ENCODE measurements at regions not wholly inside any gene's neighbourhood (a gene's known extent, or its start where the extent isn't known, plus 50 kb on each side); places are given as distances from the start of the nearest gene placed in this dataset.
"Not testable (repeated sequence)": the region's sequence is repeated elsewhere in the genome, so short reads cannot be mapped to it uniquely, and the experiment has no call there.

DNA sequence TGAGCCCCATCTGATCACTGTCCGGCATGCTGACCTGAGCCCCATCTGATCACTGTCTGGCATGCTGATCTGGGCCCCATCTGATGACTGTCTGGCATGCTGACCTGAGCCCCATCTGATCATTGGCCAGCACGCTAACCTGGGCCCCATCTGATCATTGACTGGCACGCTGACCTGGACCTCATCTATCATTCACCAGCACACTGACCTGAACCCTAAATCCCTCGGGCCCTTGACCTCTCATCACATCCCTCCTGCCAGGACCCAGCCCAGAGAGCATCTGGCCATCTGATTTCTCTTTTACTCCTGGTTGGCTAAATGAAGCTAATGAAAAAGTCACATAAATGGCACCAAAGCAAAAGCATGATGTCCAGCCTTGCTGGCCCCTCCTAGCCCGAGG, 207.1 kb downstream of the NDUFA10 start:
- no peak for DNase-seq

DNA sequence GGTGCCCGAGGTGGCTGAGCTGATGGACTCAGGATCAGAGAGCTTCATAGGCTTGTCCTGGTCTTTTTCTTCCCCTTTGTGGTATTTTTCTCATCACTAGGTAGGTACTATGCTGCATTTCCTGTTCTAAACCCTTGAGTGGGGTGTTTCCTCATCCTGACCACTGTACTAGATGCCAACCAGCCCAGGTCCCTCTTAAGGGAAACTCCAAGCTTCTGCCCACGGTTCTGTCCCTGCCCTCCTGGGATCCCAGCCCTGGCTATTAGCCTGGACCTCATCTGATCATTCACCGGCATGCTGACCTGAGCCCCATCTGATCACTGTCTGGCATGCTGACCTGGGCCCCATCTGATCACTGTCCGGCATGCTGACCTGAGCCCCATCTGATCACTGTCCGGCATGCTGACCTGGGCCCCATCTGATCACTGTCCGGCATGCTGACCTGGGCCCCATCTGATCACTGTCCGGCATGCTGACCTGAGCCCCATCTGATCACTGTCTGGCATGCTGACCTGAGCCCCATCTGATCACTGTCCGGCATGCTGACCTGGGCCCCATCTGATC, 207.6 kb downstream of the NDUFA10 start:
- DNase-seq = not testable (repeated sequence)

DNA sequence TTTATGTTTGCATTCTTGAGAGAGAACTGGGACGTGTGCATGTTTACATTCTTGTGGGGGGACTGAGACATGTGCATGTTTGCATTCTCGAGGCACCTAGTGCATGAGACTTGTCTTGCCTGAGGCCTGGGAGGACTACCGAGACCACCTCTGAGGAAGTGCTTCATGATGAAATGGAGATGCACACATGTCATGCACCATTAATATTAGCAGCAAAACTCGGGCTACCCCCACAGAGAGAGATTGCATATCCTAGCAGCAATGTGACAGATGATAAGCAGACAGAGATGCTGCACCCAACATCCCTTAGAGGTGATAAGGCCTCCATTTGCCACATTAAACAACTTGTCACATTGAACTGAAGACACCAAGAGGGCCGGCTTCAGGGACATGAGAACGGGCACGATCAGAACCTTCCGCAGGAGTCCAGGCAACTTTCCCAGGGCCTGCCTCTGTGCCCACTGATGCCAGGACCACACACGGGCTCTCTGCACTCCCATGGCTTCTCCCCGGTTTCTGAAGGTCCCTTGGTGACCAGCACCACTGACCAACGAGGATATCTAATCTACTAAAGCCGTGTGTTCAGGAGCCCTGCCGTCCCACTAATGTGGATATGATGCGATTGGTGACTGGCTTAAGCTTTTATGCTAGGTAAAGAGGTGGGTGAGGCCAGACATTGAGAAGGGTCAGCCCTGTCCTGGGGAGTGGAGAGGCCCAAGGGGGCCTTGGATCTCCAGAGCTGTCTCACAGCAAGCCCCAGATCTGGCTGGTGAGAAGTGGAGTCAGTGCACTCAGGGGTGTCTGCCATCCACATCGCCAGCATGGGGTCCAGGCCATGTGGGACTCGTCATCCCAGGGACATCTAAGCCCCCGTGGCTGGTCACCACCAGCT, 208.3 kb downstream of the NDUFA10 start:
- DNase-seq = no peak

DNA sequence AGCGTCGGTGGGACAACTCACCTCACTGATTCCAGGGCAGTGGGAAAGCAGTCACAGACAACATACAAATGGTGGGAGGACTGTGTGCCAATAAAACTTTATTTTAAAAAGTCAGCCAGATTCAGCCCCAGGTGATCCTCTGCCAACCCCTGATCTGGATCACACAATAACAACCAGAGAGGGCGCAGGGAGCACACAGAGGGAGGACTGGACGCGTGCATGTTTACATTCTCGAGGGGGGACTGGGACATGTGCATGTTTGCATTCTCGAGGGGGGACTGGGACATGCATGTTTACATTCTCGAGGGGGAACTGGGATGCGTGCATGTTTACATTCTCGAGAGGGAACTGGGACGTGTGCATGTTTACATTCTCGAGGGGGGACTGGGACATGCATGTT, 209.5 kb downstream of the NDUFA10 start:
- no peak for DNase-seq

DNA sequence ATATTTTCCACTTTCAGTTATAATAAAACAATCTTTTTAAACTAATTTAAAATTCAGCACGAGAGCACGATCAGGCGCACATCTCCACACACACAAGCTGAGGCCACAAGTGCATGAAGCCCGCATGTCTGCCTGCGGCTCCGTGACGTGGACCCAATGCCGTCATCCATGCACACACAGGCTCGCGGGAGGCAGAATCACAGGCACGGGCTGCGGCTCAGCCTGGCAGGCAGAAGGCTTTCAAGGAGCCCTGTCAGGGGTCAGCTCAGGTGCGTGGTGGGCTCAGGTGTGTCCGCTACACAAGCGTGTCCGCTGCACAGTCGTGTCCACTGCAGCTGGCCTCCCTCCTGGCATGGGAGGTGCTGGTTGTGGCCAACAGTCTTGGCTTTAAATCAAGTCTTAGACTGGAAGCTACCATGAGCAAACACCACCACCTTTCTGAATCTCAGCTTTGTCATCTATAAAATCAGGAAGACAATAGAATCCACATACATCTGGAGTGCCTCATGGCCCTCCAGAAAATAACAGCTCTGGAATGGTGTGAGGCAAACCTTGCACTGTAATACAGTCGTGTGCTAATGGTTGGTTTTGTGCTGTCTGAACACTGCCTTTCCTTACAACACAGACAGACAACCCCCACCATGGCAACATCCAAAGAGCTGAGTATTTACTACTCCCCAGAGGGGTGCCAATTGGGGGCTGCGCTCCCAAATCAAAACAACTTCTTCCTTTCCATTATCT, 210.1 kb downstream of the NDUFA10 start:
- DNase-seq = no peak

DNA sequence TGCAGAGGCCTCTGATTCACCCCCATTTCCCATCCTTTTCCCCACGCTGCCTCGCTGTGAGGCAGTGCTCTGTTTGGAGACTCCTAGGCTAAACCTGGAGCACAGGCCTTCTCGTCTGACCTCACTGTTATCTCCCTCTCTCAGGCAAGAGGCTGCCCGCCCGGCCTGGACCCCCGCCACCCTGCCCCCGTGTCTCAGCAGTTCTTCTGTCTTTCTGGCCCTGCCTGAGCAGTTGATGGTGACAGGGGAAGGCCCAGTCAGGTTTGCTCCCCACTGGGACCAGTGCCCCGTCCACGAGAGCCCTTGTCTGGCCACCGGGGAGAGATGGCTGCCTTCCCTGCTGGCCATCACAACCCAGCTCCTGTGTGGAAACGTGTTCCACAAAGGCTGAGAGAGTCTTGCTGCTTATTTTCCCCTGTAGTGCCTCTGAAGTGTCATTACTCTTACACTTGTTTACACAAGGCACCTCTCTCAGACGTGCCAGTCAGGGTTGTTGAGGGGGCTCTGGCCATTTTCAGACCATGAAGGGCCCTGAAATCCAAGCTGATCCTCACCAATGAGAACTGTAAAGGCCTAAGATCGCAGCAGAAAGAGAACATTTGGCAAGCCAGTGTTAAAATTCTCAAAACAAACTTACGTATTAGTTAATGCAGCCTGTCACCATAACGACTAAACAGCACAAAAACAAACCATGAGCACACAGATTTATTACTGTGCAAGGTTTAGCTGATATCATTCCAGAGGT, 210.9 kb downstream of the NDUFA10 start:
- DNase-seq = no peak

DNA sequence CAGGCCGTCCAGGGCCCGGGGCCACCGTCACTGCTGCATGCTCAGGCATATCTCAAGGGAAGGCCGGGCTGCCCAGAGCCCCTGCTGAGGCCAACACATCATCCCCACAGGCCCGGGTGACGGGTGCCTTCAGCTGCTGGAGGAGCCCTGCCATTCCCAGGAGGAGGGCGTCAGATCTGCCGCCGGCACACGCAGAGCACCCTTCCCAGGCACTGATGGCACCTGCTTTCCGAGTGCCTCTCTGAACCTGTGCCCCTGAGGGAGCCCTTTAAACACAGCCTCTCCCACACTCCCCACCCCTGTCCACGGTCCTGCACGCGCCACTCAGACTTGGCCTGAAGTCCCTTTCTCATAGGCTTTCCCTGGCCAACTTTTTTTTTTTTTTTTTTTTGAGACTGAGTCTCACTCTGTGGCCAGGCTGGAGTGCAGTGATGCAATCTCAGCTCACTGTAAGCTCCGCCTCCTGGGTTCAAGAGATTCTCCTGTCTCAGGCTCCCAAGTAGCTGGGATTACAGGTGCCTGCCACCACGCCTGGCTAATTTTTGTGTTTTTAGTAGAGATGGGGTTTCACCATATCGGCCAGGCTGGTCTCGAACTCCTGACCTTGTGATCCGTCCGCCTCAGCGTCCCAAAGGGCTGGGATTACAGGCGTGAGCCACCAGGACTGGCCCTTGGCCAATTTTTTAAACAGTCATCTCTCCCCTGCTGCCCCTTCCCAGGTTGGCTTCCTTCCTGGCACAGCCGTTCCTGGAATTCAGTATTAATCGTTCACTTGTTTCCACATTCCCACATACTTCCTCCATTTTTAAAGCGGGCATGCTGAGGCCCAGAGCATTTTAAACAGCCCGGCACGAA, 211.7 kb downstream of the NDUFA10 start:
- no peak for DNase-seq

DNA sequence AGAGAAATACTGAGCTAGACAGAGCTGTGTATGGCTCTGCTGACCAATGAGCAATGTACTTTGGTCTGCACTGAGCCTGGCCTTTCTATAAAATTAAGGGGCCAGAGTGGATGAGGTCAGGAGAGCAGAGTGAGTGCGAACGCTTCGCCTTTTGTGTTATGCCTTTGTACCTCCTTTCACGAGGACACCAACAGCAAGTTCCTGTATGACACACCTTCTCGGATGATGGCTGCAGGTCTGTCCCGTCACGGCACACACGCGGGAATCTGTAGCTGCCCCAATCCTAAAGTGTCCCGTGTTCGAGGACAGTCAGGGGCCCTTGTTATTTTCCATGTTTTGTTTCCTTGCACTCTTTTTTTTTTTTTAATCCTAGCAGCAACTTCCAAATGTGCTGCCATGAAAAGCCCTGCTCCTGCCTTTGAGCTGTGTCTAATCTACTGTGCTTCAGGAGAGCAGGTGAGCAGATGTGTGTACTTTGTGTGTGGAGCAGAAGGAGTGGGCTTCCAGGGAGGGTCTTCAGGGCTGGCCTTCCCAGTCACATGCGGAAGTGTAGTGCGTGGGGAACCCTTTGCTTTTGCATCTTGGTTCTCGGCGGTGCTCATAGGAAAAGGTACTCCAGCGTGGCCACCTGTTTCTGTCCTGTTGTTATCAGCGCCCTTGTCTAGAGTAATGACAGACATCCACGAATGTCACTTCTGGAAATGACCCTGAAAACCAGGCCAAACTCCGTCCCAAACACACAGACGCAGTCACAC, 213.2 kb downstream of the NDUFA10 start:
- DNase-seq = no peak

DNA sequence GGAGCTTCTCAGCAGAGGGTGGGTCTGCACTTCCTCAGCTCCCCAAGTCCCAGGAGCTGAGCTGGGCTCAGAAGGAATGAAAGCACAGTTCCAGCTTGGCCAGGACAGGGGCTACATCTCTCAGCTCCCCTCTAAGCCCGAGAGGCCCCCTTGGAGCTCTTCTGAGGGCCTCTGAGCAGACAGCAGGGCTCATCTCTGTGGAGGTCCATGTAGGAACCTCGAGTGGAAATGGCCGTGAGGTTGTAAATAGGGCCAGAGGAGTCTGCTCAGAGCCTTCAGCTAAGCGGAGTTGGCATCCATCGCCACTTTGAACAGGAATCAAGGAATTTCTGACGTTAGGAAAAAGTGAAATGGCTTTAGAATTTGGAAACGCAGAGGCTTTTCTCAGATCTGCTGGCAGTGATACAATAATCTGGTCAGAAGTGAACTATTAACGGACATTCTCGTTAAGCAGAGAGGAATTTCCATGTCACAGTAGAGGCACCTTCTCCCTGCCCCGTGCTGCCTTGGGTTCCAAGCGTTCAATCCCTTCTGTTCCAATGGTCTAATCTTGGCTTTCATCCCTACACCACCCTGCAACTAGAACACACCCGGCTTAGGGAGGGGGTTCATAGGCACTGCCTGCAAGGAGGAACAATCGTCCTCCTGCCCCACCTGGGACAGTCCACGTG, 213.9 kb downstream of the NDUFA10 start:
- DNase-seq = no peak

DNA sequence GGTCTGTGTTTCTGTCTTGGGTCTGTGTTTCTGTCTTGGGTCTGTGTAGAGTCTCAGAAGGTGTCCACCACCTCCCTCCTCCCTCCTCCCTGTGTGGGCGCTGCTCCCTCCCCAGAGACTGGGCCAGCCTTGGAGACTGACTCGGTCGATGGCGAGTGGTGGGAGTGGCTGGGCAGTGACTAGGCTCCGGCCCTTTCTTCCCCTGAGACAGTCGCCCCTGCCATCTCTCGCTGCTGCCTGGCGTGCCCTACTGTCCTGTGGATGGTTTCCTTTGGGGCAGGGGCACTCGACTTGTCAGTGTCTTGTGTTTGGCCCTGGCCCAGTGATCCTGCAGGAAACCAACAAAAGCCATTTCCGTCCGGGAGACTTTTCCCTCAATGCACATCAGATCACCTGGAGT, 215.8 kb downstream of the NDUFA10 start:
- DNase-seq = no peak

DNA sequence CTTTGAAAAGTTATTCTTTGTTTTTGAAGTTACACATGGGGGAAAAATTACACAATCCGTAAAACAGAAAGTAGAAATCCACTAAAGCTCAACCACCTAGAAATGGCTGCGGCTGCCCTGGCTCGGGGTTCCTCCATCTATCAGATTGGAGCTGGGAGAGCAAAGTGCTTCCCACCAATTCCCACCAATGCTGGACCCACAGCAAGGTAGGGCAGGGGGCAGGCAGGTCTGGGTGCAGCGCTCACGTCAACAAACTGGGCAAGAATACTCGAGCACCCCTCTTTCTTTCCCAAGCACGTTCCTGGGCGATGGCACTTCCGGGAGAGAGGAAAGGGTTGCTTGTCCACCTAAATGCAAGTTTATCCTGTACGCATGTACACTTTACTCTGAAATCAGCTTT, 217.6 kb downstream of the NDUFA10 start:
- no peak for DNase-seq

DNA sequence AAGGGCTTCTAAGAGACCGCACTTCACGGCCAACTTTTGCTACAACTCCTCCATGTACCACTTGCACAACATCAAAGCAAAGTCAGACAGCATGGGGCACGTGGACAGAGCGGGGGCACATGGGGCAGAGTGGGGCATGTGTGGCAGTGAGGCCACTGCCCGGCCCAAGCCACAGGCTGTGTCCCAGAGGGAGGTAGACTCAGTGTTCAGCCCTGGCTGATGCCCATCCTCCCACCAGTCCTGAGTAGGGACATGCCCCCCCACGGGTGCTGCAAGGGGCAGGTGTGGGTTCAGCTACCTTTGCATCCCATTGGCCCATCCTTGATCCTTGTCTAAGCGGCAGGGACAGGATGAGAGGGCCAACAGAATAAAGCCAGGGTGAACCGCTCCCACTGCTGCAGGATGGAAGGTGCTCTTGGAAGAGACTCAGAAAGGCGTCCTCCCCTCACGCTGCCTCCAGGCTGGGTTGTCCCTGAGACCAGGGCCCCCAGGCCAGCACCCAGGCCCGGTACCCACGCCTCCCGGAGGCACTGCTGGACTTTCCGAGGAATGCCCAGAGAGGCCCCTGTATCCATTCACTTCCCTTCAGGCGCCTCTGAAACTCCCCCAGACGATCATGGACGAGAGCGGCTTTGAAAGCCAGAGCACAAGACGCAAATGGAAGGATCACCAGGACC, 218.2 kb downstream of the NDUFA10 start:
- DNase-seq = no peak

DNA sequence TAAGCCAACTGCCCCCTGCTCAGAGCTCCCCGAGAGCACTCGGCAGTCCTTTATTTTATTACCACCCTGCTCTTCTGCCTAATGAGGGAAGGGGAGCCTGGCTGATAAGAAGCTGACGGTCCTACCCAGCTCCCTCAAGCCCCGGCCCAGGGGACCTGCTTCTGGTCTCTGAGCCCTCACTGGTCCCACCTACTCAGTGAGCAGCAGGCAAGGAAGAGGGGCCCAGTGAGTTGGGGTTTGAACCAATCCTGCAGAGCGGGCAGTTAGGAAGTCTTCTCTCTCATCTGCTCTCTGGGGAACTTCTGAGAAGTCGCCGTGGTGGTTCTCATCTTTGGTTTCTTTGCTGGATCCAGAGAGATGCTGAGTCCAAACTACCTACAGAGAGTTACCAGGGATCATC, 218.9 kb downstream of the NDUFA10 start:
- no peak for DNase-seq

DNA sequence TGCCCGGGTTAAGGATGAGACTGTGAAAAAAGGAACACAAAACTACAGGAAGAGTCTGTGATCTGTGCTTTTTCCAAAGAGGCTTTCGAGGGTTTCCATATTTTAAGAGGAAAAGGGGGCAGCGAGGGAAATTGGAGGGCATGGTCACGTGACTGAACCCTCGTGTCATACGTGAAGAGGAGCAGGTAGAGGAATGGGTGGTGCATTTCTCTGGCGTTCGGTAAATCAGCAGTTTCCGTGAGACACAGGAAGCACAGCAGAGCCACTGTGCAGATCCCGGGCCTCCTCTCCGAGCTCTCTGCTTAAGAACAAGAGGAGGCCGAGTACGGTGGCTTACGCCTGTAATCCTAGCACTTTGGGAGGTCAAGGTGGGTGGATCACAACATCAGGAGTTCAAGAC, 219.7 kb downstream of the NDUFA10 start:
- DNase-seq = no peak

DNA sequence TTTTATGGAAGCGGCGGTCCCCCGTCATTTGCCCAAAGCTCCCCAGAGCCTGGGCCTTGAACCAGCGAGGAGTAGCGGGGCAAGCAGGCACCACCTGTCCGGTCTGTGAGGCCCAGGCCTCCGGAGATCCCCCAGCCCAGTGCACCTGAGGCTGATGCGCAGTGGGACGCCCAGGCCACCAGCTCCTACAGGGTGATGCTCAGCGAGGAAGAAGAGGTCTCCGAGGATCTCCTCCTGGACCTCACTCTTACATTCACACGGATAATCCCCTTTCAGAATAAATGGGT, 220.2 kb downstream of the NDUFA10 start:
- DNase-seq = no peak

DNA sequence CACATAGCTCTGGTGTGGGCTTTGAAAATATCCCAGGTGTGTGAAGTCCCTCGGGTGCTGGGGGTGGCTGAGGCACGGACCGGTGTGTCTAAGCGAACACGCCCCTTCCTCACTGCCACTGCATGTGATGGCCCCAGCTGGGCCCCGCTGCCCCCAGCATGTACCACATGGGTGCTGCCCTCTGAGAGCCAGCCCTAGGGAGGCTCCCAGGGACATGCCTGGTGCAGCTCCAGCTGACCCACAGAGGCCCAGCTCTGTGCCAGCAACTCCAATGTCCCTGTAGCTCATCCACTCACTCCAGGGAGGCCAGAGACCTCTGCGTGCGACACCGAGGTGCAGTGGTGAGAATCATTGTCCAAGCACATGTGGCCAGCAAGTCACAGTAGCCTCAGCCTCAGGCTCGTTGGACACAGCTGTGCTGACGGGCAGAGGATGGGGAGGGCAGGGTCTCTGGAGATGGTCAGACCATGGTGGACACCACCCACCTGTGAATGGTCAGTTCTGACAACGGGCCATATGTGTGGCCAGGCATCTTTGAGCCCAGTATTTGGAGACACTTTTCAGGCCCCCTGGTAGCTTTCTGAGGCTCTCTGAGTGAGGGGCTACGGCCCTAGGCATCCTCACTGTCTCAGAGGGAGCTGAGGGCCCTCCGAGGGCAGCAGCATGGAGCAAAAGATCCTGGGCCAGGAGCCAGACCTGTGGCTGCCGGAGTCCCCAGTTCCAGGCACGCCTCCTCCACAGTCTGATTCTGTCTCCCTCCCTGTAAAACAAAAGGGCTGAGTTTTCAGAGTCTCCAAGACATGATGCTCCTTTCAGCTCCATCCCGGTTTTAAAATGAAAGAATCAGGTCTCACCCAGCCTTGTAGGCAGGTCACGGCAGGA, 220.7 kb downstream of the NDUFA10 start:
- no peak for DNase-seq

DNA sequence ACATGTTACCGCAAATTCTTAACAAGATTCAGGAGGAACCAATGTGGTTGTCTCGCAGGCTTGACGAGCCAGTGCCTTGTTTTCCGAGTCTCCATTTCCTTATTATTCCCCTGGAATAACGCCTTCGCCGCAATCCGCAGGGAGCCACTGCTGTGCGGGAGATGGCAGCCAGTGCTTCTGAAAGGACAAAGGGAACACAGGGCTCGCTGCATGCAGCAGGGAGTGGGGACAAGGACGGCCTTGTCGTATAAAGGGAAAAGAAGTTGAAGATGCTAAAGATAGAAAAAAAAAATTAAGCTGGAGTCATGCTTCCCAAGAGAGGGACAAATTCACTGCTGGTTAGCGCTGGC, 221.4 kb downstream of the NDUFA10 start:
- DNase-seq = no peak

DNA sequence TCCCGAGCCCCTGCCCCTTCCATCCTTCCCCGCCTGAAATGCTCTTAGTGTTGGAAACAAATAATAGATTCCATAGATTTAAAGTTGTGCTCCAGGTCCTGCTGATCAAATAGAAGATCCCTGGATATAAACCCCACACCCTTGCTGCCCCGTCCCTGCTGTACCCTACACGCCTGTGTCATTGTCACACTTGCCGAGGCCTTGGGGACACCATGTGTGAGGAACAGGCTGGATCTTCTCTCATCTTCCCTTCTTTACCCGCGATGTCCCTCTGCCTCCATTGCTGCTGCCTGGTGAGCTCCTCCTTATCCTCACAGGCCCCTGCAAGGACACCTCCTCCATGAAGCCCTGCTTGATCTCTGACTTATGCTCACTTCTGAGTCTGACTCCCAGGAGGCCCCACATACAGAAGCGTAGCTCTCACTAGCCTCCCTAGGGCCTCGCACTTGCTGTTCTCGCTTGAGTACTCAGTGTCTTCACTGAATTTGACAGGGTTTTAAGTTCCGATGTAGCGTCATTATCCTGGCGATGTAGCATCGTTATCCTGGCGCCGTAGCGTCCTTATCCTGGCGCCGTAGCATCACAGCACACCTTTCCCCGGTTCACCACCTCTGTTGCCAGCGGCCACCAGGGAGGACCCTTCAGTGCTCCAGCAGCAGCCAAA, 221.9 kb downstream of the NDUFA10 start:
- no peak for DNase-seq

DNA sequence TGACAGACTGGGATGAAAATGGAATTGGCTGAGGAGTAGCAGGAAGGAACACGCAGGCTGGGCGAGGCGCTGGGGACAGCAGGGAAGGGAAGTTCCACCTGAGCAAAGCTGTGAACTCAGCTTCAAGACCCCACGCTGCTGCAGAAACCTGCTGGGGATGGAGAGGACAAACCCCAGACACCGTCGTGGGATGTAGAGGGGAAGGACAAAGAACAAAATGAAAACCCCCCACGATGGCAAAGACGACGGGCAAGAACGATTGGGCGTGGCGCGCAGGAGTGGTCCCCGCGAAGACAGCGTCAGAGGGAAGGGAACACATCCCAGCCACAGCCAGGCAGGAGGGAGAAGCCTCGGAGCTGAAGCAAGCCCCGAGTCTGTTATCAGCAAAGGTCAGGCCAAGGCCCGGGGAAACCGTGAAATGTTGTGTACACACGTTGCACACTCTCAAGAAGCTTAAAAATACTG, 222.9 kb downstream of the NDUFA10 start:
- no peak for DNase-seq

Data from AML-193 (cell line).